H1 (cell line): ENCODE measurements at regions not wholly inside any gene's neighbourhood (a gene's known extent, or its start where the extent isn't known, plus 50 kb on each side); places are given as distances from the start of the nearest gene placed in this dataset.

Experiments
- CTCF ChIA-PET: fragments of 300-600 bp; sonication (Branson Sonifier 250); formaldehyde crosslinking; loops from one replicate; lab custom pipeline; 2021; ENCODE audit not compliant: partially characterized antibody; lab: Charles Lee
- POLR2A ChIA-PET: fragments of 300-600 bp; sonication (Branson Sonifier 250); formaldehyde crosslinking; loops from one replicate; lab custom pipeline; 2021; ENCODE audit warnings: inconsistent platforms; ENCODE audit not compliant: partially characterized antibody; lab: Charles Lee
- DNase-seq, 2 experiments: peaks; one replicate each; pipeline versions ENCODE4 v3.0.0 to v3.0.0-alpha.2; 2010 to 2022; ENCODE audit warnings: low spot score in 2 of 2, low read depth in 1 of 2, mixed read lengths in 1 of 2
- FAIRE-seq: peaks from 2 replicates; lab custom pipeline; 2011; peaks lifted over from hg19 to GRCh38; lab: Jason Lieb, UNC
- H2AFZ ChIP-seq: 2 replicates; pipeline ENCODE4 v1.8.1; 2012; ENCODE audit warnings: low read length, inconsistent platforms
- H2AK5ac ChIP-seq: 2 replicates; pipeline ENCODE4 v1.6.1; 2013; ENCODE audit warnings: low read depth, low read length
- H2BK120ac ChIP-seq: replicated peaks from 2 replicates; pipeline ENCODE3; 2013; ENCODE audit warnings: low read depth, low read length, inconsistent platforms
- H2BK12ac ChIP-seq: 2 replicates; pipeline ENCODE4 v1.6.1; 2013; ENCODE audit warnings: low read depth, low read length
- H2BK15ac ChIP-seq: 2 replicates; pipeline ENCODE4 v1.6.1; 2013; ENCODE audit warnings: low read length
- H2BK20ac ChIP-seq: 2 replicates; pipeline ENCODE4 v1.6.1; 2013; ENCODE audit warnings: low read length
- H2BK5ac ChIP-seq: 2 replicates; pipeline ENCODE4 v1.6.1; 2013; ENCODE audit warnings: low read depth, low read length
- H3K14ac ChIP-seq: 2 replicates; pipeline ENCODE4 v1.6.1; 2013; ENCODE audit warnings: inconsistent platforms; ENCODE audit not compliant: insufficient read length
- H3K18ac ChIP-seq: 2 replicates; pipeline ENCODE4 v1.6.1; 2013; ENCODE audit warnings: low read length; ENCODE audit errors: extremely low read depth
- H3K23ac ChIP-seq: 2 replicates; pipeline ENCODE4 v1.6.1; 2013; ENCODE audit warnings: inconsistent platforms; ENCODE audit not compliant: insufficient read length
- H3K23me2 ChIP-seq: 2 replicates; pipeline ENCODE4 v1.6.1; 2013; ENCODE audit warnings: low read depth, low read length
- H3K27ac ChIP-seq: 2 replicates; pipeline ENCODE4 v1.6.1; 2011; ENCODE audit warnings: low read depth, low read length, inconsistent platforms
- H3K27me3 ChIP-seq, 4 experiments: replicated peaks in 1 of 4; 1 replicate in 1 of 4; 2 replicates in 3 of 4; pipeline versions ENCODE4 v1.6.1 to v1.8.1; 2011 to 2013; ENCODE audit warnings: low read length in 3 of 4, mild to moderate bottlenecking in 3 of 4, inconsistent platforms in 2 of 4, mixed read lengths in 2 of 4, moderate library complexity in 1 of 4; ENCODE audit not compliant: control insufficient read depth in 3 of 4, insufficient read depth in 3 of 4; ENCODE audit errors: extremely low read depth in 1 of 4
- H3K36me3 ChIP-seq, 4 experiments: 2 replicates each; pipeline versions ENCODE4 v1.6.1 to v1.8.1; 2011 to 2013; ENCODE audit warnings: mild to moderate bottlenecking in 4 of 4, low read length in 3 of 4, moderate library complexity in 2 of 4, control low read depth in 1 of 4, inconsistent platforms in 1 of 4; ENCODE audit not compliant: insufficient read depth in 4 of 4, control insufficient read depth in 2 of 4
- H3K4ac ChIP-seq: replicated peaks from 2 replicates; pipeline ENCODE3; 2013; ENCODE audit warnings: low read length, low read depth, mixed read lengths, inconsistent platforms; ENCODE audit not compliant: insufficient read length
- H3K4me1 ChIP-seq, 4 experiments: replicated peaks in 1 of 4; 1 replicate in 1 of 4; 2 replicates in 3 of 4; pipeline versions ENCODE4 v1.6.1 to v1.8.1; 2011 to 2013; ENCODE audit warnings: low read length in 3 of 4, inconsistent platforms in 2 of 4, mixed read lengths in 1 of 4; ENCODE audit not compliant: insufficient read depth in 4 of 4, control insufficient read depth in 3 of 4
- H3K4me2 ChIP-seq, 2 experiments: 2 replicates each; pipeline versions ENCODE4 v1.6.1 to v1.8.1; 2011 to 2013; ENCODE audit warnings: low read depth in 2 of 2, low read length in 2 of 2, control low read depth in 1 of 2, inconsistent platforms in 1 of 2, mild to moderate bottlenecking in 1 of 2; ENCODE audit not compliant: insufficient read depth in 1 of 2
- H3K4me3 ChIP-seq, 4 experiments: fragments of 200-600, 300-600 bp in 1 of 4; sonication (generic), shearing (Covaris generic), sonication (Bioruptor Twin) in 1 of 4; 2 replicates each; pipeline versions ENCODE4 v1.5.1 to v1.8.1; 2011 to 2016; ENCODE audit warnings: low read length in 4 of 4, low read depth in 3 of 4, control low read depth in 2 of 4, inconsistent platforms in 2 of 4, mild to moderate bottlenecking in 2 of 4, mixed read lengths in 1 of 4, moderate library complexity in 1 of 4; ENCODE audit not compliant: insufficient read depth in 2 of 4; ENCODE audit errors: extremely low read depth in 1 of 4
- H3K56ac ChIP-seq: replicated peaks from 2 replicates; pipeline ENCODE3; 2013; ENCODE audit warnings: low read depth, mild to moderate bottlenecking, mixed read lengths, low read length, inconsistent platforms; ENCODE audit not compliant: insufficient read length
- H3K79me1 ChIP-seq: 2 replicates; pipeline ENCODE4 v1.6.1; 2013; ENCODE audit warnings: low read depth, low read length, control low read depth
- H3K79me2 ChIP-seq, 2 experiments: 2 replicates each; pipeline versions ENCODE4 v1.6.1 to v1.8.1; 2012 to 2013; ENCODE audit warnings: low read length in 2 of 2, mild to moderate bottlenecking in 2 of 2, inconsistent platforms in 1 of 2; ENCODE audit not compliant: insufficient read depth in 2 of 2, control insufficient read depth in 1 of 2
- H3K9ac ChIP-seq, 4 experiments: replicated peaks in 1 of 4; 1 replicate in 1 of 4; 2 replicates in 3 of 4; pipeline versions ENCODE4 v1.6.1 to v1.8.1; 2011 to 2013; ENCODE audit warnings: low read depth in 3 of 4, low read length in 3 of 4, control low read depth in 2 of 4, mild to moderate bottlenecking in 2 of 4, moderate library complexity in 2 of 4, inconsistent platforms in 1 of 4; ENCODE audit errors: extremely low read depth in 1 of 4
- H3K9me3 ChIP-seq, 2 experiments: 2 replicates each; pipeline versions ENCODE4 v1.6.1 to v1.8.1; 2012 to 2013; ENCODE audit warnings: mild to moderate bottlenecking in 2 of 2, moderate library complexity in 2 of 2, control low read depth in 1 of 2, inconsistent platforms in 1 of 2, low read depth in 1 of 2, low read length in 1 of 2, mixed read lengths in 1 of 2; ENCODE audit not compliant: insufficient read depth in 2 of 2
- H4K20me1 ChIP-seq, 2 experiments: replicated peaks in 1 of 2; 2 replicates each; pipeline versions ENCODE3 to v1.8.1; 2011 to 2013; ENCODE audit warnings: inconsistent platforms in 2 of 2, low read length in 2 of 2, mild to moderate bottlenecking in 1 of 2; ENCODE audit not compliant: insufficient read depth in 2 of 2, control insufficient read depth in 1 of 2
- H4K5ac ChIP-seq: 2 replicates; pipeline ENCODE4 v1.6.1; 2013; ENCODE audit warnings: low read length, low read depth, mixed read lengths, inconsistent platforms; ENCODE audit not compliant: insufficient read length
- H4K8ac ChIP-seq: 2 replicates; pipeline ENCODE4 v1.8.0; 2013; ENCODE audit warnings: mild to moderate bottlenecking, moderate library complexity, low read length, inconsistent platforms; ENCODE audit not compliant: insufficient read depth; ENCODE audit errors: extremely low read depth
- H4K91ac ChIP-seq: replicated peaks from 2 replicates; pipeline ENCODE3; 2013; ENCODE audit warnings: low read length, mixed read lengths, inconsistent platforms; ENCODE audit not compliant: insufficient read length
- ASH2L ChIP-seq: fragments of 200-600, 300-600 bp; sonication (generic); IDR thresholded peaks from one replicate; pipeline ENCODE4 v1.7.1; 2017; ENCODE audit warnings: low read length
- CBX8 ChIP-seq: fragments of 300-800, 300-1000 bp; sonication (generic); IDR thresholded peaks from 2 replicates; pipeline ENCODE4 v1.7.1; 2016; ENCODE audit warnings: low read depth, low read length, borderline replicate concordance
- CEBPB ChIP-seq: IDR thresholded peaks from 2 replicates; pipeline ENCODE4 v1.6.1; 2012; ENCODE audit warnings: low read depth, low read length
- CHD1 ChIP-seq: IDR thresholded peaks from 2 replicates; pipeline ENCODE4 v1.6.1; 2012; ENCODE audit warnings: low read depth, low read length, improper control_type of control experiment
- CTBP2 ChIP-seq: IDR thresholded peaks from 2 replicates; pipeline ENCODE4 v1.7.0; 2011; ENCODE audit warnings: borderline replicate concordance, mild to moderate bottlenecking, moderate library complexity, mixed read lengths, low read length; ENCODE audit not compliant: insufficient read depth, insufficient read length
- EP300 ChIP-seq, 2 experiments: IDR thresholded peaks; 1 replicate in 1 of 2; 2 replicates in 1 of 2; pipeline ENCODE4 v1.6.1; 2011 to 2012; ENCODE audit warnings: low read depth in 2 of 2, low read length in 2 of 2, mild to moderate bottlenecking in 2 of 2, borderline replicate concordance in 1 of 2, inconsistent platforms in 1 of 2, moderate library complexity in 1 of 2
- HDAC6 ChIP-seq: IDR thresholded peaks from one replicate; pipeline ENCODE4 v1.7.1; 2012; ENCODE audit warnings: low read depth, mild to moderate bottlenecking, inconsistent platforms, low read length, moderate library complexity
- JUN ChIP-seq: IDR thresholded peaks from 2 replicates; pipeline ENCODE4 v1.6.1; 2011; ENCODE audit warnings: low read depth, mild to moderate bottlenecking, improper control_type of control experiment, low read length
- JUND ChIP-seq: IDR thresholded peaks from 2 replicates; pipeline ENCODE4 v1.6.1; 2011; ENCODE audit warnings: mild to moderate bottlenecking, improper control_type of control experiment, low read length
- SAP30 ChIP-seq: fragments of 300-600 bp; sonication (generic); IDR thresholded peaks from 2 replicates; pipeline ENCODE4 v1.7.1; 2012; ENCODE audit warnings: low read length, moderate library complexity, mild to moderate bottlenecking, inconsistent platforms; ENCODE audit not compliant: insufficient read depth, insufficient replicate concordance
- SIN3A ChIP-seq, 2 experiments: IDR thresholded peaks in 1 of 2; conservative IDR thresholded peaks in 1 of 2; 2 replicates each; pipeline ENCODE4 v1.6.1; 2011 to 2012; ENCODE audit warnings: low read length in 2 of 2, improper control_type of control experiment in 1 of 2, low read depth in 1 of 2, mild to moderate bottlenecking in 1 of 2
- SIRT6 ChIP-seq: IDR thresholded peaks from one replicate; pipeline ENCODE4 v1.7.1; 2012; ENCODE audit warnings: low read length, inconsistent platforms
- SP2 ChIP-seq: IDR thresholded peaks from 2 replicates; pipeline ENCODE4 v1.6.1; 2012; ENCODE audit warnings: mild to moderate bottlenecking, low read length, inconsistent platforms
- SP4 ChIP-seq: IDR thresholded peaks from 2 replicates; pipeline ENCODE4 v1.6.1; 2012; ENCODE audit warnings: low read length, inconsistent platforms
- TEAD4 ChIP-seq: IDR thresholded peaks from 2 replicates; pipeline ENCODE4 v1.6.1; 2012; ENCODE audit warnings: low read depth, low read length, inconsistent platforms, mixed read lengths
- WGBS, 2 experiments: shearing (Covaris generic) in 1 of 2; methylation state at CpG; one replicate each; pipeline versions ENCODE4 v1.1.6 to v1.1.7; 2013 to 2015; ENCODE audit warnings: low lambda C conversion rate in 2 of 2, mixed read lengths in 2 of 2, inconsistent platforms in 1 of 2, low coverage in 1 of 2, missing lambda C conversion rate in 1 of 2; ENCODE audit not compliant: insufficient replicate concordance in 2 of 2, insufficient coverage in 1 of 2, insufficient read length in 1 of 2; ENCODE audit errors: extremely low coverage in 1 of 2, missing lambda C conversion rate in 1 of 2; 5-methylcytosine and 5-hydroxymethylcytosine counted together
- TF ChIP-seq, protein P1 (sequence below): IDR thresholded peaks from 2 replicates; pipeline ENCODE4 v1.6.1; 2012; ENCODE audit warnings: inconsistent platforms

GRCh38 chr4:189740873-189741272 is 199.8 kb upstream of the FRG1 start:
- H3K4me2 ChIP-seq: no peak overlapping the region
- no peak overlapping the region for H2AK5ac ChIP-seq
- no peak overlapping the region for H3K4ac ChIP-seq
- no peak overlapping the region for H2BK15ac ChIP-seq
- CTCF ChIA-PET: interaction anchor here (0.9 kb wide), 1 partner anchor 148 kb away, joined by 3 read pairs; no protein-coding TSS in a partner anchor
- no peak for DNase-seq
- H3K9ac ChIP-seq: no peak overlapping the region
- no peak overlapping the region for H3K14ac ChIP-seq
- no peak overlapping the region for H2BK120ac ChIP-seq
- no peaks in the 10 kb centered on the region for H3K9me3 ChIP-seq
- no peak overlapping the region for H3K27ac ChIP-seq
- no peak overlapping the region for H3K56ac ChIP-seq
- POLR2A ChIA-PET: no interaction called here
- H3K23me2 ChIP-seq: no peaks in the 10 kb centered on the region
- no peak overlapping the region for H3K4me3 ChIP-seq
- H2BK5ac ChIP-seq: no peak overlapping the region
- no peak overlapping the region for H3K18ac ChIP-seq
- no peaks in the 10 kb centered on the region for H4K20me1 ChIP-seq
- no peak overlapping the region for H4K91ac ChIP-seq
- no peak overlapping the region for H4K8ac ChIP-seq
- no peaks in the 10 kb centered on the region for H3K4me1 ChIP-seq
- no peaks in the 10 kb centered on the region for H3K79me2 ChIP-seq
- H4K5ac ChIP-seq: no peak overlapping the region
- no peaks in the 10 kb centered on the region for H3K27me3 ChIP-seq
- no peak overlapping the region for H2BK12ac ChIP-seq
- H2BK20ac ChIP-seq: no peak overlapping the region
- WGBS, 2 experiments: 97% methylated on average over 4 of the region's 16 CpGs; no CpG with 5 or more reads in 1 of the 2 experiments
- no peak overlapping the region for H2AFZ ChIP-seq
- no peaks in the 10 kb centered on the region for H3K36me3 ChIP-seq
- no peaks in the 10 kb centered on the region for H3K79me1 ChIP-seq
- FAIRE-seq: no peak
- no peak overlapping the region for H3K23ac ChIP-seq
- TF ChIP-seq CEBPB (no peak), ASH2L (no peak), EP300 (IDR thresholded peaks at IDR 0.05; ENCODE audit: borderline replicate concordance in 1 of 2, low read depth in 2 of 2, low read length in 2 of 2) (no peak), TEAD4 (no peak), HDAC6 (no peak), SIN3A (conservative IDR thresholded peaks at IDR 0.05 in 1 of 2, IDR thresholded peaks at IDR 0.05 in 1 of 2; ENCODE audit: low read depth in 1 of 2, low read length in 2 of 2) (no peak), JUND (no peak), SP4 (no peak), CBX8 (no peak), JUN (no peak), SIRT6 (no peak), CHD1 (no peak), SAP30 (no peak), CTBP2 (no peak), SP2 (no peak)
- TF ChIP-seq, protein P1, sequence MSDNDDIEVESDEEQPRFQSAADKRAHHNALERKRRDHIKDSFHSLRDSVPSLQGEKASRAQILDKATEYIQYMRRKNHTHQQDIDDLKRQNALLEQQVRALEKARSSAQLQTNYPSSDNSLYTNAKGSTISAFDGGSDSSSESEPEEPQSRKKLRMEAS: no peak
